ENCODE measurements at regions not wholly inside any gene's neighbourhood (a gene's known extent, or its start where the extent isn't known, plus 50 kb on each side); places are given as distances from the start of the nearest gene placed in this dataset.

DNA sequence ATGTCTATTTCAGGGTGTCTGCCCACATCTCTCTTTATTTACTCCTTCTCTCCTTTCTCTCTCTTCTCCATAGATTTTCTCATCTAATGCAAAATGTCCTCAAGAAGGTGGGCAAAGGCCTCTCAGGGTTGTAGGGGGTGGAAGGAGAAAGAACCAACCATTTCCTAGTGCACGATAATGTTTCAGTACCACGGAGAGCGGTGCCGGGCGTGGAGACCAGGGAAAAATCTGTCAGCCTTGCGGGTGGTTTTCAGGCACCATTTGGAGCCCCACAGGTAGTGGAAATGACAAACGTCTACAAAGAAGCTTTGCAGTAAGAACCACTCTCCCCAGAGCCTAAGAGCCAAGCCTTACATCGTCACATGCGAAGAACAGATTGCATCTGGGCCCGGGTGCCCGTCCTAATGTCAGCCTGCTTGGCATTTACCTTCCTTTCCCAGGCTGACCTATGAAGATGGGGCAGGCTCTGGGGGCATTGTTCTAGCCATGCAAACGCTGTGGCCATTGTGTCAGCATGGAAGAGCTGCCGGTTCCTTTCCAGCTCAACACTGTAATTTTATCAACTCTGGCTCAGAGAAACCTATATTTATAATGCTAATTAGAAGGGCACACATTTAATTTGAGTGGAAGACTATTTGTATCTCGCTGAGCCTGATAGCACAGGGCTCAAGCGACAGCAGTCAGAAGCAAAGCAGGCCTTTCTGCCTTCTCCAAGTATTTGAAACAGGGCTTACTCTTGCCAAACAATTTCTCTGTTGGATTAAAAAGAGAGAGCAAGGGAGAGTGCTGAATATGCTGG, 430.1 kb upstream of the WWC1 start:
- TF ChIP-seq, protein P1, sequence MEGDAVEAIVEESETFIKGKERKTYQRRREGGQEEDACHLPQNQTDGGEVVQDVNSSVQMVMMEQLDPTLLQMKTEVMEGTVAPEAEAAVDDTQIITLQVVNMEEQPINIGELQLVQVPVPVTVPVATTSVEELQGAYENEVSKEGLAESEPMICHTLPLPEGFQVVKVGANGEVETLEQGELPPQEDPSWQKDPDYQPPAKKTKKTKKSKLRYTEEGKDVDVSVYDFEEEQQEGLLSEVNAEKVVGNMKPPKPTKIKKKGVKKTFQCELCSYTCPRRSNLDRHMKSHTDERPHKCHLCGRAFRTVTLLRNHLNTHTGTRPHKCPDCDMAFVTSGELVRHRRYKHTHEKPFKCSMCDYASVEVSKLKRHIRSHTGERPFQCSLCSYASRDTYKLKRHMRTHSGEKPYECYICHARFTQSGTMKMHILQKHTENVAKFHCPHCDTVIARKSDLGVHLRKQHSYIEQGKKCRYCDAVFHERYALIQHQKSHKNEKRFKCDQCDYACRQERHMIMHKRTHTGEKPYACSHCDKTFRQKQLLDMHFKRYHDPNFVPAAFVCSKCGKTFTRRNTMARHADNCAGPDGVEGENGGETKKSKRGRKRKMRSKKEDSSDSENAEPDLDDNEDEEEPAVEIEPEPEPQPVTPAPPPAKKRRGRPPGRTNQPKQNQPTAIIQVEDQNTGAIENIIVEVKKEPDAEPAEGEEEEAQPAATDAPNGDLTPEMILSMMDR (IDR thresholded peaks at IDR 0.05), result no peak
- no peak for TF ChIP-seq POLR2A (IDR thresholded peaks at IDR 0.05)
